ENCODE measurements at regions not wholly inside any gene's neighbourhood (a gene's known extent, or its start where the extent isn't known, plus 50 kb on each side); places are given as distances from the start of the nearest gene placed in this dataset.

DNA sequence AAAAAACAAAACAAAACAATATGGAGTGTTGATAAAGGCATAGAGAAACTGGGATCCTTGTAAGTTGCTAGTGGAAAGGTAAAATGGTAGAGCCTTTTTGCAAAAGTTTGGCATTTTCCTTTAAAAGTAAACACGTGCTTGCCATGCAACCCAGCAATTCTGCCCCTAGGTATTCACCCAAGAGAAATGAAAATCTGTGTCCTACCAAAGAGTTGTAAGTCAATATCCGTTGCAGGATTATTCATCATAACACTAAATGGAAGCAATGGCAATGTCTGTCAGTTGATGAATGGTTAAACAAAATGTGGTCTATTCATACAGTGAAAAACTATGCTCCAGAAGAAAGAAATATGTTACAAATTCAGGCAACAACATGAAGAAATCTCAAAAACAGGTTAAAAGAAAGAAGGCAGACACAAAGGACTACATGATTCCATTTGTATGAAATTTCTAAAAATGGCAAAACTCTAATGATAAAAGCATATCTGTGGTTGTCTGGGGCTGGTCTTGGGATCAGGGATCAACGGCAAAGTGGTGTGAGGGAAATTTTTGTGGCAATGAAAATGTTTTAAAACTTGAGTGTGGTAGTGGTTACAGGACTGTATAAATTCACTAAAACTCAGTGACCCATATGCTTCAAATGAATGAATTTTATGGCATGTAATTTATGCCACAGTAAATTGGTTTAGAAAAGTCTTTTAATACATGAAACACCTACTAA is 229.6 kb downstream of the OPA1 start:
- Histone ChIP-seq H3K79me2 (replicated peaks; ENCODE audit: insufficient read depth) (no peaks in the 10 kb centered on the region), H2AFZ (no peak overlapping the region), H3F3A (replicated peaks; ENCODE audit: low read depth) (no peaks in the 10 kb centered on the region), H3K4me3 (no peak overlapping the region), H3K36me3 (ENCODE audit: insufficient read depth) (no peaks in the 10 kb centered on the region), H3K27ac (ENCODE audit: low read depth) (no peak overlapping the region), H3K9me2 (ENCODE audit: insufficient read depth) (no peaks in the 10 kb centered on the region), H3K27me3 (ENCODE audit: insufficient read depth) (0 out of 2 replicates have a peak, but pooled peaks cover under 1% of the 10 kb centered on the region), H3K4me1 (ENCODE audit: insufficient read depth) (peaks cover 44% of the 10 kb centered on the region), H3K4me2 (no peak overlapping the region), H4K20me1 (replicated peaks; ENCODE audit: insufficient read depth) (no peaks in the 10 kb centered on the region)
- no peak overlapping the region for H3K27ac Mint-ChIP-seq
- H3K9me3 Mint-ChIP-seq, result no peaks in the 10 kb centered on the region
- no peak overlapping the region for H3K4me3 Mint-ChIP-seq
- H3K27me3 Mint-ChIP-seq (ENCODE audit: insufficient read depth, low read depth, poor library complexity), result peaks cover 10% of the 10 kb centered on the region
- ATAC-seq, result no peak
- H3K36me3 Mint-ChIP-seq (ENCODE audit: low read depth), result peaks cover 5% of the 10 kb centered on the region; the same call in 1 of the 3 replicates
- DNase-seq (ENCODE audit: low spot score), result no peak
- peaks cover 59% of the 10 kb centered on the region for H3K4me1 Mint-ChIP-seq
- TF ChIP-seq, protein P1, sequence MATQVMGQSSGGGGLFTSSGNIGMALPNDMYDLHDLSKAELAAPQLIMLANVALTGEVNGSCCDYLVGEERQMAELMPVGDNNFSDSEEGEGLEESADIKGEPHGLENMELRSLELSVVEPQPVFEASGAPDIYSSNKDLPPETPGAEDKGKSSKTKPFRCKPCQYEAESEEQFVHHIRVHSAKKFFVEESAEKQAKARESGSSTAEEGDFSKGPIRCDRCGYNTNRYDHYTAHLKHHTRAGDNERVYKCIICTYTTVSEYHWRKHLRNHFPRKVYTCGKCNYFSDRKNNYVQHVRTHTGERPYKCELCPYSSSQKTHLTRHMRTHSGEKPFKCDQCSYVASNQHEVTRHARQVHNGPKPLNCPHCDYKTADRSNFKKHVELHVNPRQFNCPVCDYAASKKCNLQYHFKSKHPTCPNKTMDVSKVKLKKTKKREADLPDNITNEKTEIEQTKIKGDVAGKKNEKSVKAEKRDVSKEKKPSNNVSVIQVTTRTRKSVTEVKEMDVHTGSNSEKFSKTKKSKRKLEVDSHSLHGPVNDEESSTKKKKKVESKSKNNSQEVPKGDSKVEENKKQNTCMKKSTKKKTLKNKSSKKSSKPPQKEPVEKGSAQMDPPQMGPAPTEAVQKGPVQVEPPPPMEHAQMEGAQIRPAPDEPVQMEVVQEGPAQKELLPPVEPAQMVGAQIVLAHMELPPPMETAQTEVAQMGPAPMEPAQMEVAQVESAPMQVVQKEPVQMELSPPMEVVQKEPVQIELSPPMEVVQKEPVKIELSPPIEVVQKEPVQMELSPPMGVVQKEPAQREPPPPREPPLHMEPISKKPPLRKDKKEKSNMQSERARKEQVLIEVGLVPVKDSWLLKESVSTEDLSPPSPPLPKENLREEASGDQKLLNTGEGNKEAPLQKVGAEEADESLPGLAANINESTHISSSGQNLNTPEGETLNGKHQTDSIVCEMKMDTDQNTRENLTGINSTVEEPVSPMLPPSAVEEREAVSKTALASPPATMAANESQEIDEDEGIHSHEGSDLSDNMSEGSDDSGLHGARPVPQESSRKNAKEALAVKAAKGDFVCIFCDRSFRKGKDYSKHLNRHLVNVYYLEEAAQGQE (IDR thresholded peaks at IDR 0.05; ENCODE audit: unreplicated experiment), result no peak
- TF ChIP-seq EZH2phosphoT487 (IDR thresholded peaks at IDR 0.05; ENCODE audit: unreplicated experiment) (no peak), STAT1 (IDR thresholded peaks at IDR 0.05; ENCODE audit: unreplicated experiment) (no peak), JUNB (IDR thresholded peaks at IDR 0.05; ENCODE audit: unreplicated experiment) (no peak), CREB1 (CRISPR knock-in tag; IDR thresholded peaks at IDR 0.05; ENCODE audit: low read depth) (no peak), EZH2 (IDR thresholded peaks at IDR 0.05; ENCODE audit: low read depth, unreplicated experiment) (no peak), POLR2AphosphoS5 (IDR thresholded peaks at IDR 0.05; ENCODE audit: low read depth) (no peak), NANOG (IDR thresholded peaks at IDR 0.05; ENCODE audit: borderline replicate concordance) (no peak), ZNF331 (CRISPR knock-in tag; IDR thresholded peaks at IDR 0.05; ENCODE audit: low read depth) (no peak), ZNF114 (CRISPR knock-in tag; IDR thresholded peaks at IDR 0.05) (no peak)
- TF ChIP-seq, protein P2, sequence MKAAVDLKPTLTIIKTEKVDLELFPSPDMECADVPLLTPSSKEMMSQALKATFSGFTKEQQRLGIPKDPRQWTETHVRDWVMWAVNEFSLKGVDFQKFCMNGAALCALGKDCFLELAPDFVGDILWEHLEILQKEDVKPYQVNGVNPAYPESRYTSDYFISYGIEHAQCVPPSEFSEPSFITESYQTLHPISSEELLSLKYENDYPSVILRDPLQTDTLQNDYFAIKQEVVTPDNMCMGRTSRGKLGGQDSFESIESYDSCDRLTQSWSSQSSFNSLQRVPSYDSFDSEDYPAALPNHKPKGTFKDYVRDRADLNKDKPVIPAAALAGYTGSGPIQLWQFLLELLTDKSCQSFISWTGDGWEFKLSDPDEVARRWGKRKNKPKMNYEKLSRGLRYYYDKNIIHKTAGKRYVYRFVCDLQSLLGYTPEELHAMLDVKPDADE (IDR thresholded peaks at IDR 0.05), result no peak
- TF ChIP-seq, protein P3, sequence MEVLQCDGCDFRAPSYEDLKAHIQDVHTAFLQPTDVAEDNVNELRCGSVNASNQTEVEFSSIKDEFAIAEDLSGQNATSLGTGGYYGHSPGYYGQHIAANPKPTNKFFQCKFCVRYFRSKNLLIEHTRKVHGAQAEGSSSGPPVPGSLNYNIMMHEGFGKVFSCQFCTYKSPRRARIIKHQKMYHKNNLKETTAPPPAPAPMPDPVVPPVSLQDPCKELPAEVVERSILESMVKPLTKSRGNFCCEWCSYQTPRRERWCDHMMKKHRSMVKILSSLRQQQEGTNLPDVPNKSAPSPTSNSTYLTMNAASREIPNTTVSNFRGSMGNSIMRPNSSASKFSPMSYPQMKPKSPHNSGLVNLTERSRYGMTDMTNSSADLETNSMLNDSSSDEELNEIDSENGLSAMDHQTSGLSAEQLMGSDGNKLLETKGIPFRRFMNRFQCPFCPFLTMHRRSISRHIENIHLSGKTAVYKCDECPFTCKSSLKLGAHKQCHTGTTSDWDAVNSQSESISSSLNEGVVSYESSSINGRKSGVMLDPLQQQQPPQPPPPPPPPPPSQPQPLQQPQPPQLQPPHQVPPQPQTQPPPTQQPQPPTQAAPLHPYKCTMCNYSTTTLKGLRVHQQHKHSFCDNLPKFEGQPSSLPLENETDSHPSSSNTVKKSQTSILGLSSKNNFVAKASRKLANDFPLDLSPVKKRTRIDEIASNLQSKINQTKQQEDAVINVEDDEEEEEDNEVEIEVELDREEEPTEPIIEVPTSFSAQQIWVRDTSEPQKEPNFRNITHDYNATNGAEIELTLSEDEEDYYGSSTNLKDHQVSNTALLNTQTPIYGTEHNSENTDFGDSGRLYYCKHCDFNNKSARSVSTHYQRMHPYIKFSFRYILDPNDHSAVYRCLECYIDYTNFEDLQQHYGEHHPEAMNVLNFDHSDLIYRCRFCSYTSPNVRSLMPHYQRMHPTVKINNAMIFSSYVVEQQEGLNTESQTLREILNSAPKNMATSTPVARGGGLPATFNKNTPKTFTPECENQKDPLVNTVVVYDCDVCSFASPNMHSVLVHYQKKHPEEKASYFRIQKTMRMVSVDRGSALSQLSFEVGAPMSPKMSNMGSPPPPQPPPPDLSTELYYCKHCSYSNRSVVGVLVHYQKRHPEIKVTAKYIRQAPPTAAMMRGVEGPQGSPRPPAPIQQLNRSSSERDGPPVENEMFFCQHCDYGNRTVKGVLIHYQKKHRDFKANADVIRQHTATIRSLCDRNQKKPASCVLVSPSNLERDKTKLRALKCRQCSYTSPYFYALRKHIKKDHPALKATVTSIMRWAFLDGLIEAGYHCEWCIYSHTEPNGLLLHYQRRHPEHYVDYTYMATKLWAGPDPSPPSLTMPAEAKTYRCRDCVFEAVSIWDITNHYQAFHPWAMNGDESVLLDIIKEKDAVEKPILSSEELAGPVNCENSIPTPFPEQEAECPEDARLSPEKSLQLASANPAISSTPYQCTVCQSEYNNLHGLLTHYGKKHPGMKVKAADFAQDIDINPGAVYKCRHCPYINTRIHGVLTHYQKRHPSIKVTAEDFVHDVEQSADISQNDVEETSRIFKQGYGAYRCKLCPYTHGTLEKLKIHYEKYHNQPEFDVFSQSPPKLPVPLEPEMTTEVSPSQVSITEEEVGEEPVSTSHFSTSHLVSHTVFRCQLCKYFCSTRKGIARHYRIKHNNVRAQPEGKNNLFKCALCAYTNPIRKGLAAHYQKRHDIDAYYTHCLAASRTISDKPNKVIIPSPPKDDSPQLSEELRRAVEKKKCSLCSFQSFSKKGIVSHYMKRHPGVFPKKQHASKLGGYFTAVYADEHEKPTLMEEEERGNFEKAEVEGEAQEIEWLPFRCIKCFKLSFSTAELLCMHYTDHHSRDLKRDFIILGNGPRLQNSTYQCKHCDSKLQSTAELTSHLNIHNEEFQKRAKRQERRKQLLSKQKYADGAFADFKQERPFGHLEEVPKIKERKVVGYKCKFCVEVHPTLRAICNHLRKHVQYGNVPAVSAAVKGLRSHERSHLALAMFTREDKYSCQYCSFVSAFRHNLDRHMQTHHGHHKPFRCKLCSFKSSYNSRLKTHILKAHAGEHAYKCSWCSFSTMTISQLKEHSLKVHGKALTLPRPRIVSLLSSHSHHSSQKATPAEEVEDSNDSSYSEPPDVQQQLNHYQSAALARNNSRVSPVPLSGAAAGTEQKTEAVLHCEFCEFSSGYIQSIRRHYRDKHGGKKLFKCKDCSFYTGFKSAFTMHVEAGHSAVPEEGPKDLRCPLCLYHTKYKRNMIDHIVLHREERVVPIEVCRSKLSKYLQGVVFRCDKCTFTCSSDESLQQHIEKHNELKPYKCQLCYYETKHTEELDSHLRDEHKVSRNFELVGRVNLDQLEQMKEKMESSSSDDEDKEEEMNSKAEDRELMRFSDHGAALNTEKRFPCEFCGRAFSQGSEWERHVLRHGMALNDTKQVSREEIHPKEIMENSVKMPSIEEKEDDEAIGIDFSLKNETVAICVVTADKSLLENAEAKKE (CRISPR knock-in tag; IDR thresholded peaks at IDR 0.05), result no peak
- TF ChIP-seq, protein P4, sequence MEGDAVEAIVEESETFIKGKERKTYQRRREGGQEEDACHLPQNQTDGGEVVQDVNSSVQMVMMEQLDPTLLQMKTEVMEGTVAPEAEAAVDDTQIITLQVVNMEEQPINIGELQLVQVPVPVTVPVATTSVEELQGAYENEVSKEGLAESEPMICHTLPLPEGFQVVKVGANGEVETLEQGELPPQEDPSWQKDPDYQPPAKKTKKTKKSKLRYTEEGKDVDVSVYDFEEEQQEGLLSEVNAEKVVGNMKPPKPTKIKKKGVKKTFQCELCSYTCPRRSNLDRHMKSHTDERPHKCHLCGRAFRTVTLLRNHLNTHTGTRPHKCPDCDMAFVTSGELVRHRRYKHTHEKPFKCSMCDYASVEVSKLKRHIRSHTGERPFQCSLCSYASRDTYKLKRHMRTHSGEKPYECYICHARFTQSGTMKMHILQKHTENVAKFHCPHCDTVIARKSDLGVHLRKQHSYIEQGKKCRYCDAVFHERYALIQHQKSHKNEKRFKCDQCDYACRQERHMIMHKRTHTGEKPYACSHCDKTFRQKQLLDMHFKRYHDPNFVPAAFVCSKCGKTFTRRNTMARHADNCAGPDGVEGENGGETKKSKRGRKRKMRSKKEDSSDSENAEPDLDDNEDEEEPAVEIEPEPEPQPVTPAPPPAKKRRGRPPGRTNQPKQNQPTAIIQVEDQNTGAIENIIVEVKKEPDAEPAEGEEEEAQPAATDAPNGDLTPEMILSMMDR (conservative IDR thresholded peaks at IDR 0.05; ENCODE audit: low read depth in 2 of 2), result no peak
